K562 (cell line): ENCODE measurements at regions not wholly inside any gene's neighbourhood (a gene's known extent, or its start where the extent isn't known, plus 50 kb on each side); places are given as distances from the start of the nearest gene placed in this dataset.
A peak's percentile ranks its signal among the peaks of the same experiment; 100 is the strongest.

ENCODE experiments used
- ATF7 ChIP-seq: fragments of 450-650 bp; IDR thresholded peaks from 2 replicates; pipeline ENCODE4 v1.7.1; 2014; ENCODE audit warnings: mild to moderate bottlenecking, moderate library complexity
- DPF2 ChIP-seq: fragments of 450-650 bp; IDR thresholded peaks from 2 replicates; pipeline ENCODE4 v1.6.1; 2016
- ELF1 ChIP-seq: fragments of 200-800 bp; sonication (Bioruptor generic); IDR thresholded peaks from 2 replicates; pipeline ENCODE4 v1.6.1; 2016; ENCODE audit warnings: missing genetic modification characterization, missing compliant biosample characterization
- FOSL1 ChIP-seq: fragments of 200-800 bp; sonication (Bioruptor generic); conservative IDR thresholded peaks from 2 replicates; pipeline ENCODE4 v1.6.1; 2016; ENCODE audit warnings: missing genetic modification characterization, missing compliant biosample characterization
- GATA2 ChIP-seq: sonication (generic); formaldehyde crosslinking; IDR thresholded peaks from 2 replicates; pipeline ENCODE4 v1.4.0; 2020; ENCODE audit warnings: mild to moderate bottlenecking, missing genetic modification reagents
- HDAC1 ChIP-seq, 2 experiments: fragments of 450-650 bp; IDR thresholded peaks; 2 replicates each; pipeline ENCODE4 v1.6.1; 2016 to 2017; ENCODE audit warnings: inconsistent platforms in 1 of 2, mild to moderate bottlenecking in 1 of 2, moderate library complexity in 1 of 2
- HDAC6 ChIP-seq: IDR thresholded peaks from 2 replicates; pipeline ENCODE4 v1.6.1; 2012; ENCODE audit warnings: low read depth, mild to moderate bottlenecking, control low read depth, inconsistent platforms, low read length, moderate library complexity
- JUND ChIP-seq, 2 experiments: IDR thresholded peaks; 2 replicates in 1 of 2; 3 replicates in 1 of 2; pipeline ENCODE4 v1.6.1; 2011; ENCODE audit warnings: borderline replicate concordance in 2 of 2, low read depth in 2 of 2, low read length in 2 of 2, improper control_type of control experiment in 1 of 2, missing biosample characterization in 1 of 2, missing genetic modification characterization in 1 of 2, missing genetic modification reagents in 1 of 2
- LARP7 ChIP-seq: fragments of 450-650 bp; IDR thresholded peaks from 2 replicates; pipeline ENCODE4 v1.6.1; 2016
- NCOR1 ChIP-seq: fragments of 450-650 bp; IDR thresholded peaks from 2 replicates; pipeline ENCODE4 v1.6.1; 2016; ENCODE audit warnings: mild to moderate bottlenecking, moderate library complexity
- PML ChIP-seq: IDR thresholded peaks from 2 replicates; pipeline ENCODE4 v1.6.1; 2012; ENCODE audit warnings: low read length, inconsistent platforms
- POLR2AphosphoS5 ChIP-seq: IDR thresholded peaks from 2 replicates; pipeline ENCODE4 v1.6.1; 2011; ENCODE audit warnings: mild to moderate bottlenecking, low read depth, low read length, moderate library complexity; ENCODE audit not compliant: control insufficient read depth, insufficient read depth
- SOX6 ChIP-seq: fragments of 450-650 bp; IDR thresholded peaks from 2 replicates; pipeline ENCODE4 v1.6.1; 2014; ENCODE audit warnings: mild to moderate bottlenecking
- TAL1 ChIP-seq: fragments of 450-650 bp; IDR thresholded peaks from 2 replicates; pipeline ENCODE4 v1.6.1; 2016; ENCODE audit warnings: mild to moderate bottlenecking
- TEAD4 ChIP-seq, 2 experiments: sonication (generic) in 1 of 2; formaldehyde crosslinking in 1 of 2; IDR thresholded peaks; 2 replicates each; pipeline versions ENCODE4 v1.6.1 to v1.8.0; 2012 to 2022; ENCODE audit warnings: borderline replicate concordance in 1 of 2, inconsistent platforms in 1 of 2, low read length in 1 of 2, mild to moderate bottlenecking in 1 of 2, missing genetic modification reagents in 1 of 2
- USF2 ChIP-seq: sonication (generic); formaldehyde crosslinking; IDR thresholded peaks from 2 replicates; pipeline ENCODE4 v1.5.0; 2020; ENCODE audit warnings: missing genetic modification reagents
- ZEB2 ChIP-seq: fragments of 450-650 bp; IDR thresholded peaks from 2 replicates; pipeline ENCODE4 v1.6.1; 2016
- ZNF584 ChIP-seq: fragments of 200-800 bp; sonication (Bioruptor generic); IDR thresholded peaks from 2 replicates; pipeline ENCODE4 v1.6.1; 2016; ENCODE audit warnings: low read depth, mild to moderate bottlenecking, missing genetic modification characterization, missing compliant biosample characterization
- ZNF785 ChIP-seq: fragments of 250-450 bp; sonication (Bioruptor Pico); IDR thresholded peaks from 2 replicates; pipeline ENCODE4 v1.4.0; 2020; ENCODE audit warnings: mild to moderate bottlenecking

GRCh38 chr6:133040803-133041419 lies 200.2 kb upstream of the EYA4 start (continued):
- TF ChIP-seq ZEB2 = no peak
- peak; percentile 86 for TF ChIP-seq ATF7
- TF ChIP-seq ELF1 (tag) = no peak
- peak in 1 of 2 experiments; percentile 45; a peak in 1 of 4 replicates for TF ChIP-seq HDAC1 (IDR thresholded peaks at IDR 0.05)
- peak; percentile 58 for TF ChIP-seq PML
- peak; percentile 46 for TF ChIP-seq USF2 (CRISPR knock-in tag)
- TF ChIP-seq LARP7 = no peak
- TF ChIP-seq TAL1 = peak; percentile 82
- no peak for TF ChIP-seq ZNF785 (CRISPR knock-in tag)
- TF ChIP-seq FOSL1 = peak; percentile 31; the same call in 1 of the 2 replicates
- peak; percentile 36; the same call in 1 of the 2 replicates for TF ChIP-seq DPF2
- TF ChIP-seq TEAD4 (IDR thresholded peaks at IDR 0.05; ENCODE audit: low read length) = peak; percentile 88
- no peak for TF ChIP-seq TEAD4 (CRISPR knock-in tag; IDR thresholded peaks at IDR 0.05; ENCODE audit: borderline replicate concordance)
- TF ChIP-seq JUND (IDR thresholded peaks at IDR 0.05; ENCODE audit: borderline replicate concordance, low read depth, low read length) = peak; percentile 31; the same call in 1 of the 2 replicates
- peak; percentile 81; the same call in 2 of the 3 replicates for TF ChIP-seq JUND (tag; IDR thresholded peaks at IDR 0.05; ENCODE audit: borderline replicate concordance, low read depth, low read length)
- TF ChIP-seq GATA2 (CRISPR knock-in tag) = peak; percentile 14; the same call in 1 of the 2 replicates
- no peak for TF ChIP-seq POLR2AphosphoS5
- no peak for TF ChIP-seq HDAC6
- peak; percentile 61 for TF ChIP-seq NCOR1
- TF ChIP-seq ZNF584 (CRISPR knock-in tag) = no peak
- TF ChIP-seq SOX6 = peak; percentile 61; the same call in 1 of the 2 replicates
